Right lobe of liver (tissue), 4 donors: ENCODE measurements at regions not wholly inside any gene's neighbourhood (a gene's known extent, or its start where the extent isn't known, plus 50 kb on each side); places are given as distances from the start of the nearest gene placed in this dataset.

Experiments
- CTCF ChIP-seq, 4 donors: fragments of 200-600 bp in 3 of 4; fragments of 450-650 bp in 1 of 4; IDR thresholded peaks; one replicate each; pipeline versions ENCODE4 v1.5.1 to v1.8.0; 2016 to 2022; ENCODE audit warnings: antibody characterized with exemption in 4 of 4, mild to moderate bottlenecking in 2 of 4
- POLR2A ChIP-seq: fragments of 450-650 bp; IDR thresholded peaks from one replicate; pipeline ENCODE4 v1.6.1; 2017; ENCODE audit warnings: antibody characterized with exemption, mild to moderate bottlenecking
- donor health status: DM: no; HTN: no; CAD: no.
- donor health status: DM: no; HTN: no; CAD: no.
- donor health status: DM: no; HTN: yes; CAD: no.

GRCh38 chr9:105052346-105052745 is 124.4 kb upstream of the ABCA1 start:
- TF ChIP-seq CTCF (IDR thresholded peaks at IDR 0.05) (no peak), POLR2A (no peak)
